ENCODE measurements at regions not wholly inside any gene's neighbourhood (a gene's known extent, or its start where the extent isn't known, plus 50 kb on each side); places are given as distances from the start of the nearest gene placed in this dataset.

DNA sequence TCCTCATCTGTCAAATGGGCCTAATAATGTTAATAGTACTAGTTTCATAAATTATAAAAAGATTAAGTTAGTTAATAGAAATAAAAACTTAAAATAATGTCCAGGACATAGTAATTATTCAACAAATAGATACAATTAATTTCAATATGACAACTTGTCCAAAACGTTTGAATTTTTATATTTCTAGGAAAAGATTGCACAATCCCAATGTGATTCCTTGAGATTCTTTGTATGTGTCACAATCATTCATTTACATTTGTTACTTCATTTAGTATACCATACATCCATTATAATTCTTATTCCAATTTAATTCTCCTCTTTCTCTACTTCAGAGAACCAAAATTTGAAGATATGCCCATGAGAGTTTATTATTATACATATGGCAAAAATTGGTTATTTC lies 554.2 kb downstream of the GABRG1 start:
- H3K27me3 Mint-ChIP-seq: no peaks in the 10 kb centered on the region
- ATAC-seq (ENCODE audit: low read depth): no peak
- POLR2A ChIA-PET: no interaction called here
- no peaks in the 10 kb centered on the region for H3K4me1 Mint-ChIP-seq
- H3K27ac Mint-ChIP-seq: no peak overlapping the region
- no peak for DNase-seq
- no peak overlapping the region for H3K4me3 Mint-ChIP-seq
- H3K9me3 Mint-ChIP-seq: peaks cover 3% of the 10 kb centered on the region
- no peaks in the 10 kb centered on the region for H3K36me3 Mint-ChIP-seq

GRCh38 chr4:45568694-45569093 lies 555.2 kb downstream of the GABRG1 start:
- Mint-ChIP-seq H3K27me3 (no peaks in the 10 kb centered on the region), H3K36me3 (no peaks in the 10 kb centered on the region), H3K4me3 (no peak overlapping the region), H3K9me3 (peaks cover 3% of the 10 kb centered on the region), H3K27ac (no peak overlapping the region), H3K4me1 (no peaks in the 10 kb centered on the region)
- POLR2A ChIA-PET: no interaction called here
- DNase-seq: no peak
- no peak for ATAC-seq (ENCODE audit: low read depth)

DNA sequence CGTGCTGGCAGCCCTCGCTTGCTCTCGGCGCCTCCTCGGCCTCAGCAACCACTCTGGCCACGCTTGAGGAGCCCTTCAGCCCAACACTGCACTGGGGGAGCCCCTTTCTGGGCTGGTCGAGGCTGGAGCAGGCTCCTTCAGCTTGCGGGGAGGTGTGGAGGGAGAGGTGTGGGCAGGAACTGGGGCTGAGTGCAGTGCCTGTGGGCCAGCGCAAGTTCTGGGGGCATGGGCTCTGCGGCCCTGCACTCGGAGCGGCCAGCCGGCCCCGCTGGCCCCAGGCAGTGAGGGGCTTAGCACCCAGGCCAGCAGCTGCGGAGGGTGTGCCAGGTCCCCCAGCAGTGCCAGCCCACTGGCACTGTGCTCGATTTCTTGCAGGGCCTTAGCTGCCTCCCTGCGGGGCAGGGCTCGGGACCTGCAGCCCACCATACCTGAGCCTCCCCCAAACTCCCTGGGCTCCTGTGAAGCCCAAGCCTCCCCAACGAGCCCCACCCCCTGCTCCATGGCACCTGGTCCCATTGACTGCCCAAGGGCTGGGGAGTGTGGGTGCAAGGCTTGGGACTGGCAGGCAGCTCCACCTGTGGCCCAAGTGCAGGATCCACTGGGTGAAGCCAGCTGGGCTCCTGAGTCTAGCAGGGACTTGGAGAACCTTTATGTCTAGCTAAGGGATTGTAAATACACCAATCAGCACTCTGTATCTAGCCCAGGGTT lies 556.8 kb downstream of the GABRG1 start:
- Mint-ChIP-seq H3K27ac (no peak overlapping the region), H3K9me3 (peaks cover 2% of the 10 kb centered on the region), H3K27me3 (no peaks in the 10 kb centered on the region), H3K36me3 (no peaks in the 10 kb centered on the region), H3K4me1 (no peaks in the 10 kb centered on the region), H3K4me3 (no peak overlapping the region)
- DNase-seq: no peak
- no peak for ATAC-seq (ENCODE audit: low read depth)
- POLR2A ChIA-PET: no interaction called here

DNA sequence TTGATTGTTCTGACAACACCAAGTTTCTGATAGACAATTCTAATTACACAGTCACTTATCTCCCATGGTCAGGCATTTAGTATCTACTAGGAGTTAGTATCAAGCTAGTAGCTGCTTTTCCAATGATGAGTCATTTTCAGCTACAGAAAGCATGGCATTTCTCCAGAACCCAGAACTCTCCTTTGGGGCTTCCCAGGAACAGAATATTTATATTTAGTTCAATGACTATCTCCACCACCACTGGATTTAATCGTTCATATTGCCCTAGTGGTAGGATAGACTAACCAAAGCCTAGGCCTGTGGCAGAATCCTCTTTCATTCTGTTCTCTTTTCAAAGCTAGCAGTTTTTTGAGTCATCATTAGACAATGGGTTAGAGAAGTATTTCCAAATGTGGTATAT lies 569.4 kb downstream of the GABRG1 start:
- DNase-seq (no peak), ATAC-seq (ENCODE audit: low read depth) (no peak)
- Mint-ChIP-seq H3K9me3 (no peaks in the 10 kb centered on the region), H3K27ac (no peak overlapping the region), H3K4me1 (no peaks in the 10 kb centered on the region), H3K4me3 (no peak overlapping the region), H3K27me3 (no peaks in the 10 kb centered on the region), H3K36me3 (no peaks in the 10 kb centered on the region)
- POLR2A ChIA-PET: no interaction called here

DNA sequence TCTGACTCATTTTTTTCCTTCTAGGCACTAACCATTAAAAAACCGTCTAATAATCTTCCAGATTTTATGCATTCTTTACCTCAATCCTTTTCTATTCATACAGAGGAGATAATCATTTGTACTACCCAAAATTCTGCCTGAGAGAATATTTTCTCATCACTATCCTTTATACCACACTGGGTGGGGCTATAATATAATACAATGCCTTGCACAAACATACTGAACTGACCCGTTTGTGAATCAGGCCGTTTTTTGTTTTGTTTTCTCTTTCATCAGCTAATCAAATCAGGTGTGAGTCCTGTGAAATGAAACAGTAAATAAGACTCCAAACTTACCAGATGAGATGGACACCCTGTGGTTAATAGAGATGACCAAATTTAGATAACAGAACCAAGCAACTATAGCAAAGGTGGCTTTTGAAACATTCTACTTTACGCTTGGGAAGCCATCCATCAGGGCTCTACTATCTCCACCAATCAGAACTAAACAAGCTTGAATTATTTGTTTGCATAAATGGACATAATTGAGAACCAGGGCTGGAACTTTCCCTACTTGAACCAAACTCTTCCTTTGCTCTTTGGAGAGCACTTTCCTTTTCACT lies 573.0 kb downstream of the GABRG1 start:
- H3K36me3 Mint-ChIP-seq: no peaks in the 10 kb centered on the region
- no peak overlapping the region for H3K4me3 Mint-ChIP-seq
- no peaks in the 10 kb centered on the region for H3K4me1 Mint-ChIP-seq
- no peak overlapping the region for H3K27ac Mint-ChIP-seq
- no peaks in the 10 kb centered on the region for H3K27me3 Mint-ChIP-seq
- DNase-seq (no peak), ATAC-seq (ENCODE audit: low read depth) (no peak)
- POLR2A ChIA-PET: no interaction called here
- no peaks in the 10 kb centered on the region for H3K9me3 Mint-ChIP-seq

DNA sequence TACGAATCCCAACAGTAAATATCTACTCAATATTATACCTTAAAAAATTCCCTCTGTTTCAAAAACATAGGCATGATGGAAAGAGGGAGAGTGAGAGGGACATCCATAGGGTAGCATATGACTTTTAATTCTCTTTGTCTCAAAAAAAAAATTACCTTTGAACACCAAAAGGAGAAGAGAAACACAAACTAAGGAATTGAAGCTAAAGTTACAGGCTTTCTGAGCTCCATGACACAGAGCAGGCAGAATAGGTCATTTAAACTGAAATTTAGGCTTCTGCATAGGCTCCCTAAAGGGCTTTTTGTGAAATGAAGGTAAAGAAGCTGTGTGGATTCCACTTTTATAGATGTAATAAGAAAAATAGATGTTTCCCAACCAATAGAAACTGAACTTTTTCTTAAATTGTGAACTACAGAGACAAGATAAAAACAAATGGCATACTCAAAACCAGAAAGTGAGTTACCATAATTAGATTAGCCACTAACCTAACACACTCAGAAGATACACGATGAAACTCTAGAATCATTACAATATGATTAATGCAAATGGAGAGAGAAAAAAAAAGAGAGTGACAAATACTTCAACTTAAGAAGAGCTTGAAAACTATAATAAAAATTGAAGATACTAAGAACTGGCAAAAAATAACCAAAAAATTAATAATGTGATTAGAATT lies 584.6 kb downstream of the GABRG1 start:
- H3K27me3 Mint-ChIP-seq: no peaks in the 10 kb centered on the region
- POLR2A ChIA-PET: no interaction called here

GRCh38 chr4:45530498-45530897 lies 593.4 kb downstream of the GABRG1 start:
- Mint-ChIP-seq H3K27me3 (no peaks in the 10 kb centered on the region), H3K27ac (no peak overlapping the region), H3K36me3 (no peaks in the 10 kb centered on the region), H3K4me3 (no peak overlapping the region), H3K4me1 (no peaks in the 10 kb centered on the region), H3K9me3 (peaks cover 5% of the 10 kb centered on the region)
- POLR2A ChIA-PET: no interaction called here
- no peak for ATAC-seq (ENCODE audit: low read depth)
- DNase-seq: no peak

More for the DNA sequence above, 584.6 kb downstream of the GABRG1 start:
- no peak for ATAC-seq (ENCODE audit: low read depth)
- peaks cover 4% of the 10 kb centered on the region for H3K9me3 Mint-ChIP-seq
- no peak for DNase-seq
- H3K4me3 Mint-ChIP-seq: no peak overlapping the region
- no peaks in the 10 kb centered on the region for H3K4me1 Mint-ChIP-seq
- H3K27ac Mint-ChIP-seq: no peak overlapping the region
- no peaks in the 10 kb centered on the region for H3K36me3 Mint-ChIP-seq

DNA sequence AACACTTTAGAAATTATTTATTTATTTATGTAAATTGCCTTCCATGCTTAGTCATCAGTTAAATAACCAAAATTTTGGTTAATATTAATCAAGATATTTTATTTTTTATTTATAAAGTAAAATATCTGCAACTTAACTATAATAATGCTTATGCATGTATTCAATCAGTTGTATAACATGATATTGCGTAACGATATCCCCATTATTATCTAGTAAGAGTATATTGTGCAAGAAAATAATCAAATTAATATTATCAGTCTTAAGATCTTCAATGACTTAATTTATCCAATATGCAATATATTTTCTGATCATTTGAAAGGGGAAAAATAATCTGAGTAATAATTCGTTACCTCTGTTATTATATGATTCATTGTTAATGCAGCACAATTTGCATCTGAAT lies 596.7 kb downstream of the GABRG1 start:
- H3K4me1 Mint-ChIP-seq: no peaks in the 10 kb centered on the region
- DNase-seq (no peak), ATAC-seq (ENCODE audit: low read depth) (no peak)
- no peaks in the 10 kb centered on the region for H3K36me3 Mint-ChIP-seq
- peaks cover 2% of the 10 kb centered on the region for H3K9me3 Mint-ChIP-seq
- H3K27ac Mint-ChIP-seq: no peak overlapping the region
- POLR2A ChIA-PET: no interaction called here
- no peak overlapping the region for H3K4me3 Mint-ChIP-seq
- no peaks in the 10 kb centered on the region for H3K27me3 Mint-ChIP-seq

- no peaks in the 10 kb centered on the region for H3K36me3 Mint-ChIP-seq
- H3K4me1 Mint-ChIP-seq: no peaks in the 10 kb centered on the region
Measured at GRCh38 chr4:45518832-45519231, 605.0 kb downstream of the GABRG1 start.

GRCh38 chr4:45502471-45502870 lies 621.4 kb downstream of the GABRG1 start:
- Mint-ChIP-seq H3K9me3 (peaks cover 2% of the 10 kb centered on the region), H3K4me3 (no peak overlapping the region), H3K4me1 (no peaks in the 10 kb centered on the region), H3K27ac (no peak overlapping the region), H3K27me3 (no peaks in the 10 kb centered on the region), H3K36me3 (no peaks in the 10 kb centered on the region)
- no peak for ATAC-seq (ENCODE audit: low read depth)
- DNase-seq: no peak
- POLR2A ChIA-PET: no interaction called here

More at GRCh38 chr4:45518832-45519231, 605.0 kb downstream of the GABRG1 start:
- POLR2A ChIA-PET: interaction anchor here (0.6 kb wide), 1 partner anchor 129 kb away, joined by 4 read pairs; no protein-coding TSS in a partner anchor
- Mint-ChIP-seq H3K27ac (no peak overlapping the region), H3K4me3 (no peak overlapping the region), H3K9me3 (peaks cover 2% of the 10 kb centered on the region), H3K27me3 (no peaks in the 10 kb centered on the region)
- no peak for ATAC-seq (ENCODE audit: low read depth)
- no peak for DNase-seq

GRCh38 chr4:45484740-45485139 lies 639.1 kb downstream of the GABRG1 start:
- no peaks in the 10 kb centered on the region for H3K27me3 Mint-ChIP-seq
- no peak for ATAC-seq (ENCODE audit: low read depth)
- POLR2A ChIA-PET: no interaction called here
- no peak for DNase-seq
- H3K4me3 Mint-ChIP-seq: no peak overlapping the region
- no peaks in the 10 kb centered on the region for H3K4me1 Mint-ChIP-seq
- H3K36me3 Mint-ChIP-seq: no peaks in the 10 kb centered on the region
- no peak overlapping the region for H3K27ac Mint-ChIP-seq
- no peaks in the 10 kb centered on the region for H3K9me3 Mint-ChIP-seq

DNA sequence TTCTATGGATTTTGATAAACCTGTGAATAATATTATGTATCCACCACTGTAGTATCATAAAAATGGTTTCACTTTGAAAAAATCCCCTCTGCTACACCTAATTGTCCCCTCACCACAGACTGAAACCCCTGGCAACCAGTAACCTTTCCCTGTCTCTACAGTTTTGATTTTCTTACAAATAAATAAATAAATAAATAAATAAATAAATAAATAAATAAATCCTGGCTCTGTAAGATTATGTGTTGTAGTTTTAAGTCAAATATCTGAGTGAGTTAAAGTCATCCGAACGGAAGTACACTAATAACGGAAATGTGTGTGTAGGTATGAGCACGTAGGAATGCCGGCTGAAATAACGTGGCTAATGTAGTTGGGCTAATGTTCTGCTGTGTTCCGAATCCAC lies 641.5 kb downstream of the GABRG1 start:
- no peaks in the 10 kb centered on the region for H3K36me3 Mint-ChIP-seq
- POLR2A ChIA-PET: no interaction called here
- no peak for DNase-seq
- H3K4me3 Mint-ChIP-seq: no peak overlapping the region
- H3K4me1 Mint-ChIP-seq: no peaks in the 10 kb centered on the region
- H3K9me3 Mint-ChIP-seq: peaks cover 2% of the 10 kb centered on the region
- no peak for ATAC-seq (ENCODE audit: low read depth)
- no peaks in the 10 kb centered on the region for H3K27me3 Mint-ChIP-seq
- no peak overlapping the region for H3K27ac Mint-ChIP-seq

DNA sequence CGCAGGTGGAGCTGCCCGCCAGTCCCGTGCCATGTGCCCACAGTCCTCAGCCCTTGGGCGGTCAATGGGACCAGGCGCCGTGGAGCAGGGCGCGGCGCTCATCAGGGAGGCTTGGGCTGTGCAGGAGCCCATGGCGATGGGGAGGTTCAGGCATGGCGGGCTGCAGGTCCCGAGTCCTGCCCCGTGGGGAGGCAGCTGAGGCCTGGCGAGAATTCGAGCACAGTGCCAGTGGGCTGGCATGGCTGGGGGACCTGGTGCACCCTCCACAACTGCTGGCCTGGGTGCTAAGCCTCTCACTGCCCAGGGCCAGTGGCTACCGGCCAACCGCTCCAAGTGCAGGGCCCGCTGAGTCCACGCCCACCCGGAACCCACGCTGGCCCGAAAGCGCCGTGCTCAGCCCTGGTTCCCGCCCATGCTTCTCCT lies 646.5 kb downstream of the GABRG1 start:
- H3K27me3 Mint-ChIP-seq: no peaks in the 10 kb centered on the region
- H3K36me3 Mint-ChIP-seq: no peaks in the 10 kb centered on the region
- no peak overlapping the region for H3K27ac Mint-ChIP-seq
- peaks cover 4% of the 10 kb centered on the region for H3K9me3 Mint-ChIP-seq
- POLR2A ChIA-PET: no interaction called here
- ATAC-seq (ENCODE audit: low read depth) (no peak), DNase-seq (no peak)
- H3K4me3 Mint-ChIP-seq: no peak overlapping the region
- no peaks in the 10 kb centered on the region for H3K4me1 Mint-ChIP-seq

DNA sequence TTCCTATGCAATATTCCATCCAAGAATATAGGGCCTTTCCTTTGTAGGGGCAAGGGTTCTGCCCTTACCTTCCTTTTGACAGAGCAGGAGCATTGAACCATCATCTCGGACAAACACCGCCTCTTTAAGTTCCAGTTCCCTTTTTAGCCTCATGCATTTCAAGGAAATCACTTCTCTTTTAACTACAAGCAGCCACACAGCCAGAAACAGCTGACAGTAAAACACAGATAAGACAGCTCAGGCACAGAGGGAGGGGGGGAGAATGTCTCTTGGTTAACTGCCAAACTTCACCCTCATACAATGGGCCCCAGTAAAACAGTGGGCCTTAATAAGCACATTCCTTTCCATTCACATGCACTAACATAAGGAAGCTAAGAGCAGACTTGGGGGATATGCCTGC lies 648.3 kb downstream of the GABRG1 start:
- no peak overlapping the region for H3K4me3 Mint-ChIP-seq
- no peak overlapping the region for H3K27ac Mint-ChIP-seq
- no peak for DNase-seq
- H3K4me1 Mint-ChIP-seq: no peaks in the 10 kb centered on the region
- H3K27me3 Mint-ChIP-seq: no peaks in the 10 kb centered on the region
- H3K36me3 Mint-ChIP-seq: no peaks in the 10 kb centered on the region
- peaks cover 4% of the 10 kb centered on the region for H3K9me3 Mint-ChIP-seq
- POLR2A ChIA-PET: no interaction called here
- no peak for ATAC-seq (ENCODE audit: low read depth)
